ENCODE measurements at regions not wholly inside any gene's neighbourhood (a gene's known extent, or its start where the extent isn't known, plus 50 kb on each side); places are given as distances from the start of the nearest gene placed in this dataset.
"Not testable (repeated sequence)": the region's sequence is repeated elsewhere in the genome, so short reads cannot be mapped to it uniquely, and the experiment has no call there.

- DNase-seq (ENCODE audit: low read depth), result not testable (repeated sequence)
These were observed 612.5 kb upstream of the SGCD start for GRCh38 chr5:155714435-155714834.

GRCh38 chr5:155726267-155726666 is 600.7 kb upstream of the SGCD start:
- no peak for DNase-seq (ENCODE audit: low read depth)

GRCh38 chr5:155727512-155728145 is 599.3 kb upstream of the SGCD start:
- DNase-seq (ENCODE audit: low read depth), result no peak

GRCh38 chr5:155728146-155728856 is 598.7 kb upstream of the SGCD start:
- no peak for DNase-seq (ENCODE audit: low read depth)

- DNase-seq (ENCODE audit: low read depth), result no peak
These were observed 597.9 kb upstream of the SGCD start for GRCh38 chr5:155728857-155729683.

- DNase-seq (ENCODE audit: low read depth), result no peak
These were observed 597.3 kb upstream of the SGCD start for GRCh38 chr5:155729684-155730059.

- no peak for DNase-seq (ENCODE audit: low read depth)
These were observed 594.2 kb upstream of the SGCD start for GRCh38 chr5:155732587-155733376.

GRCh38 chr5:155733935-155734334 is 593.0 kb upstream of the SGCD start:
- DNase-seq (ENCODE audit: low read depth), result no peak

- DNase-seq (ENCODE audit: low read depth), result no peak
These were observed 591.6 kb upstream of the SGCD start for GRCh38 chr5:155735388-155735787.

- no peak for DNase-seq (ENCODE audit: low read depth)
These were observed 588.3 kb upstream of the SGCD start for GRCh38 chr5:155738616-155739015.

GRCh38 chr5:155746367-155747038 is 580.5 kb upstream of the SGCD start:
- DNase-seq (ENCODE audit: low read depth), result no peak

- no peak for DNase-seq (ENCODE audit: low read depth)
These were observed 576.9 kb upstream of the SGCD start for GRCh38 chr5:155750101-155750500.

GRCh38 chr5:155750571-155750970 is 576.4 kb upstream of the SGCD start:
- DNase-seq (ENCODE audit: low read depth), result no peak

GRCh38 chr5:155753943-155754581 is 572.9 kb upstream of the SGCD start:
- no peak for DNase-seq (ENCODE audit: low read depth)

GRCh38 chr5:155759252-155759651 is 567.7 kb upstream of the SGCD start:
- DNase-seq (ENCODE audit: low read depth), result no peak

- no peak for DNase-seq (ENCODE audit: low read depth)
These were observed 567.0 kb upstream of the SGCD start for GRCh38 chr5:155759984-155760383.

- DNase-seq (ENCODE audit: low read depth), result no peak
These were observed 565.5 kb upstream of the SGCD start for GRCh38 chr5:155761502-155761901.

- DNase-seq (ENCODE audit: low read depth), result no peak
These were observed 561.2 kb upstream of the SGCD start for GRCh38 chr5:155765715-155766114.

GRCh38 chr5:155767470-155767869 is 559.5 kb upstream of the SGCD start:
- no peak for DNase-seq (ENCODE audit: low read depth)

GRCh38 chr5:155768332-155768731 is 558.6 kb upstream of the SGCD start:
- DNase-seq (ENCODE audit: low read depth), result no peak

- no peak for DNase-seq (ENCODE audit: low read depth)
These were observed 554.8 kb upstream of the SGCD start for GRCh38 chr5:155772009-155772662.
